Natural killer cell (primary cell): ENCODE measurements at regions not wholly inside any gene's neighbourhood (a gene's known extent, or its start where the extent isn't known, plus 50 kb on each side); places are given as distances from the start of the nearest gene placed in this dataset.
"Not testable (repeated sequence)": the region's sequence is repeated elsewhere in the genome, so short reads cannot be mapped to it uniquely, and the experiment has no call there.

Source experiments
- ATAC-seq, 3 donors: fragments of 150-1000 bp in 2 of 3; fragments of 200-7000 bp in 1 of 3; cut with Tn5 transposase; 1 replicate in 1 of 3; 2 replicates in 2 of 3; pipeline ENCODE4 v1.10.0; 2021; ENCODE audit warnings: mild to moderate bottlenecking in 2 of 3, moderate library complexity in 2 of 3
- DNase-seq, 2 donors: peaks; one replicate each; pipeline versions ENCODE4 v3.0.0 to v3.0.0-alpha.2; 2013 to 2021; ENCODE audit warnings: mixed read lengths in 1 of 2
- H3K27ac ChIP-seq: one replicate; pipeline ENCODE4 v1.5.1; 2013; ENCODE audit warnings: mild to moderate bottlenecking, low read length
- H3K27me3 ChIP-seq: one replicate; pipeline ENCODE4 v1.6.1; 2013; ENCODE audit warnings: low read length; ENCODE audit not compliant: control insufficient read depth, insufficient read depth
- H3K36me3 ChIP-seq: one replicate; pipeline ENCODE4 v1.6.1; 2013; ENCODE audit warnings: low read length; ENCODE audit not compliant: control insufficient read depth, insufficient read depth
- H3K4me1 ChIP-seq: one replicate; pipeline ENCODE4 v1.6.1; 2013; ENCODE audit warnings: low read length; ENCODE audit not compliant: control insufficient read depth, insufficient read depth
- H3K4me3 ChIP-seq: one replicate; pipeline ENCODE4 v1.5.1; 2013; ENCODE audit warnings: low read length
- H3K9me3 ChIP-seq: one replicate; pipeline ENCODE4 v1.6.1; 2013; ENCODE audit warnings: low read length; ENCODE audit not compliant: control insufficient read depth, insufficient read depth
- H3K27ac Mint-ChIP-seq, 2 donors: one replicate each; pipeline ENCODE4 v1.8.0; 2022; ENCODE audit warnings: mild to moderate bottlenecking in 2 of 2, mixed read lengths in 2 of 2, moderate library complexity in 1 of 2
- H3K27me3 Mint-ChIP-seq, 2 donors: one replicate each; pipeline ENCODE4 v1.8.0; 2022; ENCODE audit warnings: low read depth in 2 of 2, mixed read lengths in 2 of 2
- H3K36me3 Mint-ChIP-seq: one replicate; pipeline ENCODE4 v1.8.0; 2022; ENCODE audit warnings: mixed read lengths
- H3K4me1 Mint-ChIP-seq, 2 donors: one replicate each; pipeline ENCODE4 v1.8.0; 2022; ENCODE audit warnings: mixed read lengths in 2 of 2
- H3K4me3 Mint-ChIP-seq: one replicate; pipeline ENCODE4 v1.8.0; 2022; ENCODE audit warnings: mild to moderate bottlenecking, moderate library complexity, mixed read lengths
- H3K9me3 Mint-ChIP-seq, 2 donors: one replicate each; pipeline ENCODE4 v1.8.0; 2022; ENCODE audit warnings: mixed read lengths in 2 of 2
- CTCF ChIP-seq: fragments of 200-600 bp; IDR thresholded peaks from one replicate; pipeline ENCODE4 v1.8.0; 2022; ENCODE audit warnings: antibody characterized with exemption
- WGBS: methylation state at CpG from one replicate; pipeline ENCODE4 v1.1.7; 2013; ENCODE audit warnings: missing lambda C conversion rate; ENCODE audit not compliant: insufficient coverage; 5-methylcytosine and 5-hydroxymethylcytosine counted together
- intact Hi-C: fragments of 100-400 bp; cut with micrococcal nuclease; formaldehyde crosslinking; loops from one replicate; pipeline ENCODE4 v1.14.2; 2022

DNA sequence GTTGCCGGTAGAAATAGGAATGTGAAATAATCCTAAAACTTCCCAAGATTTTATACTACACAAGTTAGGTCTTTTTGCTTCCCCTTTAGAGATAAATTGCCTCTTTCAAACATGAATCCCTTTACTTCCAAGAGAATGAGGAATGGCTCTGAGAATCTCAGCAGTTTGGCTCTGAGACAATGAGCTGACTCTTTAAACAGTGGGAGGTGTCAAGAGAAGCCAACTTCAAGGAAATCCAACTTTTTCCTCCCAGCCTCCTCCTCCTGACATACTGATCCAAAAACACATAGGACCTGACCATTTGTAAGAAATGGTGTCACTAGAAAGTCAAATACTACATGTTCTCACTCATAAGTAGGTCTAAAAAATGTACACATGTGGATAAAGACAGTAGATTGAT lies 154.2 kb downstream of the ALDH8A1 start:
- Mint-ChIP-seq H3K36me3 (peaks cover 14% of the 10 kb centered on the region), H3K9me3 (peaks cover 9% of the 10 kb centered on the region in 2 donors), H3K4me1 (no peaks in the 10 kb centered on the region), H3K27me3 (peaks cover 0 to 5% of the 10 kb centered on the region in 2 donors), H3K4me3 (no peak overlapping the region), H3K27ac (no peak overlapping the region)
- H3K9me3 ChIP-seq, result no peaks in the 10 kb centered on the region
- DNase-seq (no peak), ATAC-seq (no peak)
- intact Hi-C loops, result no loop called here
- no peak overlapping the region for H3K4me3 ChIP-seq
- no peaks in the 10 kb centered on the region for H3K36me3 ChIP-seq
- no peaks in the 10 kb centered on the region for H3K27me3 ChIP-seq
- H3K27ac ChIP-seq, result no peak overlapping the region
- TF ChIP-seq CTCF, result no peak
- H3K4me1 ChIP-seq, result no peaks in the 10 kb centered on the region
- no CpG with 5 or more reads among the region's 1 CpG for WGBS

- DNase-seq (no peak), ATAC-seq (no peak)
- H3K36me3 ChIP-seq, result no peaks in the 10 kb centered on the region
- Mint-ChIP-seq H3K36me3 (peaks cover 14% of the 10 kb centered on the region), H3K4me3 (no peak overlapping the region), H3K4me1 (no peaks in the 10 kb centered on the region), H3K27me3 (peaks cover 0 to 1% of the 10 kb centered on the region in 2 donors), H3K9me3 (peaks cover 11 to 13% of the 10 kb centered on the region in 2 donors), H3K27ac (no peak overlapping the region)
- H3K27me3 ChIP-seq, result no peaks in the 10 kb centered on the region
- intact Hi-C loops, result no loop called here
- no peak overlapping the region for H3K27ac ChIP-seq
- TF ChIP-seq CTCF, result no peak
- H3K9me3 ChIP-seq, result no peaks in the 10 kb centered on the region
- H3K4me1 ChIP-seq, result no peaks in the 10 kb centered on the region
- WGBS, result 95% methylated on average over 7 of the region's 7 CpGs
- H3K4me3 ChIP-seq, result no peak overlapping the region
These were observed 154.9 kb downstream of the ALDH8A1 start for GRCh38 chr6:134795001-134795400.

DNA sequence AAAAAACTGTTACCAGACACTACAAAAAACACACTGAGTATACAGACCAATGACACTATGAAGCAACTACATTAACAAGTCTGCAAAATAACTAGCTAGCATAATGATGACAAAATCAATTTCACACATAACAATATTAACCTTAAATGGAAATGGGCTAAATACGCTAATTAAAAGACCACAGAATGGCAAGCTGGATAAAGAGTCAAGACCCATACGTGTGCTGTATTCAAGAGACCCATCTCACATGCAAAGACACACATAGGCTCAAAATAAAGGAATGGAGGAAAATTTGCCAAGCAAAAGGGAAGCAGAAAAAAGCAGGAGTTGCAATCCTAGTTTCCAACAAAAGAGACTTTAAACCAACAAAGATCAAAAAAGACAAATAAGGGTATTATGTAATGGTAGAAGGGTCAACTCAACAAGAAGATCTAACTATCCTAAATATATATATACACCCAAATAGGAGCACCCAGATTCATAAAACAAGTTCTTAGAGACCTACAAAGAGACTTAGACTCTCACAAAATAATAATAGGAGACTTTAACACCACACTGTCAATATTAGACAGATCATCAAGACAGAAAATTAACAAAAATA lies 158.6 kb downstream of the ALDH8A1 start:
- DNase-seq, H3K27ac Mint-ChIP-seq, H3K4me3 ChIP-seq, H3K27ac ChIP-seq, H3K4me1 Mint-ChIP-seq, H3K4me1 ChIP-seq, H3K27me3 Mint-ChIP-seq, ATAC-seq, H3K36me3 ChIP-seq, intact Hi-C loops, H3K27me3 ChIP-seq, H3K9me3 ChIP-seq, H3K4me3 Mint-ChIP-seq: not testable (repeated sequence)
- peaks cover 11 to 13% of the 10 kb centered on the region in 2 donors for H3K9me3 Mint-ChIP-seq
- peaks cover 14% of the 10 kb centered on the region for H3K36me3 Mint-ChIP-seq
- 90% methylated on average over 2 of the region's 2 CpGs for WGBS

- no peak overlapping the region for H3K27ac ChIP-seq
- no peak for ATAC-seq
- H3K4me3 ChIP-seq, result no peak overlapping the region
- no peaks in the 10 kb centered on the region for H3K27me3 ChIP-seq
- H3K27me3 Mint-ChIP-seq, result peaks cover 0 to 2% of the 10 kb centered on the region in 2 donors
- no peaks in the 10 kb centered on the region for H3K4me1 Mint-ChIP-seq
- H3K4me1 ChIP-seq, result no peaks in the 10 kb centered on the region
- peaks cover 9% of the 10 kb centered on the region for H3K36me3 Mint-ChIP-seq
- no peaks in the 10 kb centered on the region for H3K9me3 ChIP-seq
- DNase-seq, result no peak
- no peak overlapping the region for H3K4me3 Mint-ChIP-seq
- no peak for TF ChIP-seq CTCF
- no peak overlapping the region for H3K27ac Mint-ChIP-seq
- intact Hi-C loops, result no loop called here
- no peaks in the 10 kb centered on the region for H3K36me3 ChIP-seq
- 74% methylated on average over 6 of the region's 6 CpGs for WGBS
- peaks cover 8 to 13% of the 10 kb centered on the region in 2 donors for H3K9me3 Mint-ChIP-seq
These were observed 162.5 kb downstream of the ALDH8A1 start for GRCh38 chr6:134787261-134787877.
